NCI-H774 (cell line): ENCODE measurements at regions not wholly inside any gene's neighbourhood (a gene's known extent, or its start where the extent isn't known, plus 50 kb on each side); places are given as distances from the start of the nearest gene placed in this dataset.
"Not testable (repeated sequence)": the region's sequence is repeated elsewhere in the genome, so short reads cannot be mapped to it uniquely, and the experiment has no call there.

Source experiments
- DNase-seq: peaks from one replicate; lab custom pipeline; 2025; lab: John Stamatoyannopoulos, UW

GRCh38 chr4:160082432-160083207 lies 979.7 kb downstream of the RAPGEF2 start:
- no peak for DNase-seq

GRCh38 chr4:160091631-160092030 lies 988.8 kb downstream of the RAPGEF2 start:
- no peak for DNase-seq

- no peak for DNase-seq
Observed at GRCh38 chr4:160100316-160100715, 997.4 kb downstream of the RAPGEF2 start.

DNA sequence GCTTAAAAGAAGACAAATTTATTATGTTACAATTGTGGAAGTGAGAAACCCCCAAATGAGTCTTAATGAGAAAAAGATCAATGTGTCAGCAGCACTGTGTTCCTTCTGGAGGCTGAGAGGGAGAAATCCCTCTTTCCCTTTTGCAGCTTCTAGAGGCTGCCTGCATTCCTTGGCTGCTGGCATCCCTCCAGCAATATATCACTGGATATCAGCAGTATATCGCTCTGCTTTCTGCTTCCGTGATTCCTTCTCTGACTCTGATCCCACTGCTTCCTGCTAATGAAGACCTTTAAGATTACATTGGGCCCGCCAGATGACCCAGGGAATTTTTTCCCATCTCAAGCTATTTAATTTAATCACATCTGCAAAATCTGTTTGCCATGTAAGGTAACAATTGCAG lies 1008.0 kb downstream of the RAPGEF2 start:
- no peak for DNase-seq

DNA sequence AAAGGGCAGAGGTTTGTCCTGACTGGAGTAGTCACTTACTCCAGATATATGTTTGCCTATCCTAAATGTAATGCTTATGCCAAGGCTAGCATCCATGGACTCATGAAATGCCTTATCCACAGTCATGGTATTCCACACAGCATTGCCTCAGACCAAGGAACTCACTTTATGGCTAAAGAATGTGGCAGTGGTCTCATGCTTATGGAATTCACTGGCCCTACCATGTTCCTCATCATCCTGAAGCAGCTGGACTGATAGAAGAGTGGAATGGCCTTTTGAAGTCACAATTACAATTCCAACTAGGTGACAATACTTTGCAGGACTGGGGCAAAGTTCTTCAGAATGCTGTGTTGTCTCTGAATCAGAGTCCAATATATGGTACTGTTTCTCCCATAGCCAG lies 1014.8 kb downstream of the RAPGEF2 start:
- DNase-seq: no peak

- DNase-seq: not testable (repeated sequence)
Observed at GRCh38 chr4:160125576-160126287, 1022.9 kb downstream of the RAPGEF2 start.

- no peak for DNase-seq
Observed at GRCh38 chr4:160127211-160127610, 1024.3 kb downstream of the RAPGEF2 start.

DNA sequence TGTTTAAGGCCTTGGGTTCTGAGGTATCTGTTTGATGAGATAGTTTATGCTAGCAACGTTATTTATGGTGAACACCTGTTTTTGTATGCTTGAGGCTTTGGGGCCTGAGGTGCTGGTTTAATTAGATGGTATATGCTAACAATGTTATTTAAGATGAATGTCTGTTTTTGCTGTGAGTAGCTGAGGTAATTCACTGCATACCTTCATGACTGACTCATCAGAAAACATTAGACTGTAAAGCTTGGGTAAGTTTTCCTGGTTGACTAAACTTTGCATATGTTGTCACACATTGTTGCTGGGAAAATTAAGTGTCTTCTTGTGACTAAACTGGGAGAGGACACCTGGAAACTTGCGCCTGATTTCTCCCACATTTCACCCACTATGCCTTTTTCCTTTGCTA lies 1026.6 kb downstream of the RAPGEF2 start:
- DNase-seq: no peak

- no peak for DNase-seq
Observed at GRCh38 chr4:160136021-160136420, 1033.1 kb downstream of the RAPGEF2 start.

- no peak for DNase-seq
Observed at GRCh38 chr4:160141206-160141605, 1038.3 kb downstream of the RAPGEF2 start.

- DNase-seq: no peak
Observed at GRCh38 chr4:160142579-160142978, 1039.7 kb downstream of the RAPGEF2 start.

DNA sequence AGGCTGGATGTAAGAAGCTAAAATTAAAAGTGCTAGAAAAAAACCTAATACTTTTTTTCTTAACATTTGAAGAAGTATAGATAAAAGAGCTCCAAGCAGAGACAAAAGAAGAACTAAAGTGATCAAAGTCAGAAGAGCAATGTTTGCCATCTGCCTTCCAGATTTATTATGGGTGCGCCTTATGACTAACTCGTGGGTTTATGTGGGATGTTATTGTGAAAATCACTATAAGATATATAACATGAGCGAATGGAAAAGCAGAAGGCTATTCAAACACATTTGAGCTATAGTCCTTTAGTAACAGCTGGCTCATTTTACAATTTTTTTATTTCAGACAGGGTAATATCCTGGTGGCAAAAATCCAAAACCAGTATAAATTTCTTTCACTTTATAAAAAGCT lies 1040.7 kb downstream of the RAPGEF2 start:
- no peak for DNase-seq

- no peak for DNase-seq
Observed at GRCh38 chr4:160159457-160159856, 1056.6 kb downstream of the RAPGEF2 start.

DNA sequence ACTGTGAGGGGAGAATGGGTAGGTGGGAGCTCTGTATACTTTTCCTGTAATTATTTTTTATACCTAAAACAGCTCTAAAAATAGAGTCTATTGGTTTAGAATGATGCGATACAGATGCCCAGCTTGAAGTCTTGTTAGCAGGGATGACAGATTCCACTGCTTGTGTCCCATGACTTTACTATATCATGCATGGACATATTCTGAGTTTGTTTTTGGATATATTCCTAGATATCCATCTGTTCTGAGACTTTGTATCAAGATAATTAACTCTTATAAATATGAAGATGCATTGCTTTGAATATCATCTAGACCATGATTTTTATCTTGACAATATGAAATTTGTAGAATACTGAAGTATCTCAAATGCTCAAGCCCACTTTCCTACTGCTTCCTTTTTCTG lies 1058.1 kb downstream of the RAPGEF2 start:
- DNase-seq: no peak

DNA sequence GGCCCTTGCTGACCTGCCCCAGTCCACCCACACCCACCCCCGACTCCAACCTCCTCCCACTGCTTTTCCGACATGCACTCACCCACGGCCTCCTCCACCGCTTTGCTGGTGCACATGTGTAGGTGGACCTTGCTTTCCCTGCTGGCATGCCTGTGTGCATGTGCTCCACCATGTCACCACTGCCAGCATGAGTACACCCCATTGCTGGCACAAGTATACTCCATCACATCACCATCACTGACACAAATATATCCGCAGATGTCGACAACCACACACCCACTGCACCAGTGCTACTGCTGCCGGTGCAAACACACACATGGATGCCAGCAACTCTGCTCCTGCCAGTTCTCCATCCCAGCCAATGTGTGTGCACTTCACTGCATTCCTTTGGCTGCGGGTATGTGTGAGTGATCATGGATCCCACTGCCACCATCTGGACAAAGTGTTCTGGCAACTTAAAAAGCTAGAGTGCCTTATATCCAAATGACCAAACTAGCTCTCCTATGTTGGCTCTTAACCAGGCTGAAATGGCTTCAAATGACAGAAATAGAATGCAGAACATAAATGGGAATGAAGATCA lies 1072.3 kb downstream of the RAPGEF2 start:
- no peak for DNase-seq

DNA sequence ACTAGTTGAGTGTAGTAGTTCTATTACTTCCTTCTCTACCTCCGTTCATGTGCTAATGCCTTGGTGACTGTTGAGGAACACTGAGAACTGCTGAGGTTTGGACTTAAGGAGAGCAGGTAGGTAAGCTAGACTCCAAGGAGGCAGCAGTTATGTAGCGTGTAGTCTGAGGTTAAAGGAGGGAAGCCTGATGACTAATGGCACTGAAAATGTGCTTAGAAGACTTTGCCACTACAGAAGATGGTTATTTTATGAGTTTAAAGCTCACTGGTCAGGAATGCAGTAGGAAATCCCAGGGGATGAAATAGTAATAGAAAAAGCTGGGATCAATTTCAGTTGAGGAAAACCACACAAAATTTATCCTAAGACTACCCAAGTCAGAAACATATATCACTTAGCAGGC lies 1077.3 kb downstream of the RAPGEF2 start:
- no peak for DNase-seq

- DNase-seq: no peak
Observed at GRCh38 chr4:160182727-160183126, 1079.8 kb downstream of the RAPGEF2 start.

GRCh38 chr4:160184884-160185283 lies 1082.0 kb downstream of the RAPGEF2 start:
- no peak for DNase-seq

- no peak for DNase-seq
Observed at GRCh38 chr4:160193787-160194186, 1090.9 kb downstream of the RAPGEF2 start.

GRCh38 chr4:160194716-160195115 lies 1091.8 kb downstream of the RAPGEF2 start:
- no peak for DNase-seq

DNA sequence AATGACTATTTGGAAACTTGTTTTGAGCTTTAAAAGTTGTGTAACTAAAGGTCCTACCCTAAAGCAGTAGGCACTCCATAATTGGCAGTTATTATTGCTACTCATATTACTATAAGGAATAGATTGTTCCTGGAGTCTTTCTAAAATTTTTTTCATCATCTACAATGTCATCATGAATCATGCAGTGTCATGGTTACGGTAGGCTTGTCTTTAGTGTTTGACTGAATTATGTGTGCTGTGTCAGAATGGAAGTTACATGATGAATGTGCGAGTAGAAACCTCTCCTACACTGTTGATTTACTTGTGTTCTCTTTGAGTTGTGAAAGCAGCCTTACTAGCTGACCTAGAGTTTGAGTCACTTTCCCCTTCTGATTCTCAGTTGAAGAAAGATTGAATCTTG lies 1099.9 kb downstream of the RAPGEF2 start:
- DNase-seq: no peak

- no peak for DNase-seq
Observed at GRCh38 chr4:160212078-160212477, 1109.2 kb downstream of the RAPGEF2 start.

DNA sequence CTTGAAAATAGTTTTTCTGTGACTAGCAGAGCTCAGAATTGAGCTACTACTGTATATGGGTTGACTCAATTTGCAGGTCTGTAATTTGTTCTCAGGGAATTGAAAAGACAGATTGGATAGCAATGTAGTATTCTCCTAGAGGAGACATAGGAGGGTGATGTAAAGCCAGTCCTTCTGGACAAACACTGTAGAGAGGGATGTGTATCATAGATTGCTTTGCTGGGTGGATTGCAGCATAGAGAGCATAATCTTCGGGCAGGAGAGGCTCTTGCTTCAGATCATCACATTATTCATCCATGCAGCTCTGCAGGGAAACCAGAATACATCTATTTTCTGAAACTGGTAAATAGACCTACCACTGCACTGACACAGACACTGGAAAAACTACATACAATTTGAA lies 1110.5 kb downstream of the RAPGEF2 start:
- no peak for DNase-seq
